CD4-positive, CD25-positive, alpha-beta regulatory T cell (primary cell): ENCODE measurements at regions not wholly inside any gene's neighbourhood (a gene's known extent, or its start where the extent isn't known, plus 50 kb on each side); places are given as distances from the start of the nearest gene placed in this dataset.

Source experiments
- ATAC-seq, 2 donors: fragments of 150-1000 bp; cut with Tn5 transposase; one replicate each; pipeline ENCODE4 v1.10.0; 2021; ENCODE audit warnings: low read depth in 2 of 2, moderate number of reproducible peaks in 2 of 2, moderate library complexity in 1 of 2
- DNase-seq, 3 donors: peaks; one replicate each; pipeline versions ENCODE4 v3.0.0 to v3.0.0-alpha.2; 2012 to 2022; ENCODE audit warnings: mixed read lengths in 1 of 3
- H3K27ac ChIP-seq: one replicate; pipeline ENCODE4 v1.7.0; 2013; ENCODE audit warnings: mild to moderate bottlenecking, low read length; ENCODE audit not compliant: insufficient read depth, poor library complexity, severe bottlenecking
- H3K27me3 ChIP-seq: one replicate; pipeline ENCODE4 v1.7.0; 2013; ENCODE audit warnings: low read length; ENCODE audit not compliant: control insufficient read depth, insufficient read depth
- H3K36me3 ChIP-seq: one replicate; pipeline ENCODE4 v1.7.0; 2013; ENCODE audit warnings: mild to moderate bottlenecking, low read length, moderate library complexity; ENCODE audit not compliant: control insufficient read depth, insufficient read depth
- H3K4me1 ChIP-seq: 2 replicates; pipeline ENCODE4 v1.7.0; 2013; ENCODE audit warnings: mild to moderate bottlenecking, low read length; ENCODE audit not compliant: insufficient read depth, control insufficient read depth, poor library complexity, severe bottlenecking
- H3K4me3 ChIP-seq: one replicate; pipeline ENCODE4 v1.7.0; 2013; ENCODE audit warnings: low read depth, mild to moderate bottlenecking, low read length, moderate library complexity
- H3K9me3 ChIP-seq, 2 experiments: 1 replicate in 1 of 2; 2 replicates in 1 of 2; pipeline ENCODE4 v1.7.0; 2013; ENCODE audit warnings: low read length in 2 of 2, mild to moderate bottlenecking in 1 of 2, moderate library complexity in 1 of 2; ENCODE audit not compliant: control insufficient read depth in 2 of 2
- H3K27ac Mint-ChIP-seq, 3 donors: one replicate each; pipeline ENCODE4 v1.8.0; 2020 to 2022; ENCODE audit warnings: mild to moderate bottlenecking in 3 of 3, mixed read lengths in 3 of 3, moderate library complexity in 2 of 3
- H3K27me3 Mint-ChIP-seq: one replicate; pipeline ENCODE4 v1.8.0; 2022; ENCODE audit warnings: mild to moderate bottlenecking, mixed read lengths
- H3K36me3 Mint-ChIP-seq: one replicate; pipeline ENCODE4 v1.8.0; 2020; ENCODE audit warnings: mixed read lengths
- H3K4me1 Mint-ChIP-seq, 4 donors: one replicate each; pipeline ENCODE4 v1.8.0; 2020 to 2022; ENCODE audit warnings: mixed read lengths in 4 of 4, mild to moderate bottlenecking in 1 of 4
- H3K4me3 Mint-ChIP-seq, 4 donors: one replicate each; pipeline ENCODE4 v1.8.0; 2020 to 2022; ENCODE audit warnings: mild to moderate bottlenecking in 4 of 4, mixed read lengths in 4 of 4, moderate library complexity in 3 of 4
- H3K9me3 Mint-ChIP-seq, 7 donors: one replicate each; pipeline ENCODE4 v1.8.0; 2020 to 2022; ENCODE audit warnings: mixed read lengths in 7 of 7, mild to moderate bottlenecking in 3 of 7, moderate library complexity in 2 of 7

- peaks cover 0 to 13% (median 3%) of the 10 kb centered on the region in 7 donors for H3K9me3 Mint-ChIP-seq
- H3K4me3 Mint-ChIP-seq = no peak overlapping the region
- no peak for ATAC-seq
- no peaks in the 10 kb centered on the region for H3K27me3 Mint-ChIP-seq
- Histone ChIP-seq H3K27me3 (no peaks in the 10 kb centered on the region), H3K9me3 (no peaks in the 10 kb centered on the region), H3K36me3 (no peaks in the 10 kb centered on the region), H3K27ac (no peak overlapping the region), H3K4me3 (no peak overlapping the region), H3K4me1 (no peaks in the 10 kb centered on the region)
- no peak for DNase-seq
- no peaks in the 10 kb centered on the region for H3K4me1 Mint-ChIP-seq
- H3K27ac Mint-ChIP-seq = no peak overlapping the region
- no peaks in the 10 kb centered on the region for H3K36me3 Mint-ChIP-seq
Observed at GRCh38 chr5:119862619-119863018, 233.3 kb downstream of the FAM170A start.

DNA sequence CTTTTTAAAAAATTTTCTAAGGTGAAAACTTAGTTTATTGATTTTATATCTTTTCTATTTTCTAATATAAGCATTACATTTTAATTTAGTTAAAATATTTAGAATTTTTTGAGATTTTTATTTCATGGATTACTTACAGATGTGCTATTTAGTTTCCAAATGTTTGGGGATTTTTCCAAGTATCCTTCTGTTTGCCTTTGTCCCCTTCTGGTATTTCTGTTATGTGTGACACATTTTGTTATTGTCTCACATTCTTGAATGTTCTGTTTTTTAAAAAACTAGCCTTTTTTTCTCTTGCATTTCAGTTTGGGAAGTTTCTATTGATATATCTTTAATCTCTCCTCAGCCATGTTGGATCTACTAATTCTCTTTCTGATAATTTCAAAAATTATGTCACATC lies 234.9 kb downstream of the FAM170A start:
- no peaks in the 10 kb centered on the region for H3K27me3 Mint-ChIP-seq
- Histone ChIP-seq H3K4me1 (no peaks in the 10 kb centered on the region), H3K36me3 (no peaks in the 10 kb centered on the region), H3K27ac (no peak overlapping the region), H3K9me3 (no peaks in the 10 kb centered on the region), H3K27me3 (no peaks in the 10 kb centered on the region), H3K4me3 (no peak overlapping the region)
- H3K27ac Mint-ChIP-seq = no peak overlapping the region
- H3K4me1 Mint-ChIP-seq = no peaks in the 10 kb centered on the region
- no peak for DNase-seq
- H3K36me3 Mint-ChIP-seq = no peaks in the 10 kb centered on the region
- ATAC-seq = no peak
- H3K9me3 Mint-ChIP-seq = peaks cover 0 to 10% (median 2%) of the 10 kb centered on the region in 7 donors
- H3K4me3 Mint-ChIP-seq = no peak overlapping the region

DNA sequence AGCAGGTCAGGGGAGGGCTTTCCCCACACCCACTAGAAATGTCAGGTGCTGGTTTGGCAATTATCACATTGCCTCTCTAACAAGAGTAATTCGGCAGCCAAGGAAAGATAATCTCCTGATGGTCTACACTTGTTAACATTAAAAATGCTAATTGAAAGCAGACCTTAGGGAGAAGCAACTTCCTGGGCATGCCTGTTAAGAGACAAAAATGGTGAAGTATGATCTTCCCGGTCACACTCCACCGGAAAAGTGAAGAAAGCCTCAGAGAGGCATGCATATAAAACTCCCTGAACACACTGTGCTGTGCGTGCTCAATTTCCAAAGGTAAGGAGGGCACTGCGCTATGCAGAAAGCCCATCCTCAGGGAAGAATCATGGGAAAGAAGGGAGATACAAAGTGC lies 244.3 kb downstream of the FAM170A start:
- H3K4me3 ChIP-seq = no peak overlapping the region

GRCh38 chr5:119876522-119876921 lies 247.2 kb downstream of the FAM170A start:
- Histone ChIP-seq H3K4me1 (no peaks in the 10 kb centered on the region), H3K4me3 (no peak overlapping the region), H3K27ac (no peak overlapping the region), H3K9me3 (no peaks in the 10 kb centered on the region), H3K27me3 (no peaks in the 10 kb centered on the region), H3K36me3 (no peaks in the 10 kb centered on the region)
- no peaks in the 10 kb centered on the region for H3K27me3 Mint-ChIP-seq
- no peaks in the 10 kb centered on the region for H3K36me3 Mint-ChIP-seq
- no peak for ATAC-seq
- no peak for DNase-seq
- no peak overlapping the region for H3K4me3 Mint-ChIP-seq
- H3K4me1 Mint-ChIP-seq = no peaks in the 10 kb centered on the region
- no peak overlapping the region for H3K27ac Mint-ChIP-seq
- H3K9me3 Mint-ChIP-seq = peaks cover 0 to 2% (median 1%) of the 10 kb centered on the region in 7 donors

More for the DNA sequence above, 244.3 kb downstream of the FAM170A start:
- Histone ChIP-seq H3K27me3 (no peaks in the 10 kb centered on the region), H3K27ac (no peak overlapping the region), H3K36me3 (no peaks in the 10 kb centered on the region), H3K9me3 (no peaks in the 10 kb centered on the region), H3K4me1 (no peaks in the 10 kb centered on the region)
- Mint-ChIP-seq H3K27me3 (no peaks in the 10 kb centered on the region), H3K4me3 (no peak overlapping the region), H3K4me1 (no peaks in the 10 kb centered on the region), H3K27ac (no peak overlapping the region), H3K9me3 (peaks cover 0 to 6% (median 2%) of the 10 kb centered on the region in 7 donors), H3K36me3 (no peaks in the 10 kb centered on the region)
- ATAC-seq (no peak), DNase-seq (no peak)

GRCh38 chr5:119878712-119879111 lies 249.4 kb downstream of the FAM170A start:
- H3K27me3 Mint-ChIP-seq = no peaks in the 10 kb centered on the region

DNA sequence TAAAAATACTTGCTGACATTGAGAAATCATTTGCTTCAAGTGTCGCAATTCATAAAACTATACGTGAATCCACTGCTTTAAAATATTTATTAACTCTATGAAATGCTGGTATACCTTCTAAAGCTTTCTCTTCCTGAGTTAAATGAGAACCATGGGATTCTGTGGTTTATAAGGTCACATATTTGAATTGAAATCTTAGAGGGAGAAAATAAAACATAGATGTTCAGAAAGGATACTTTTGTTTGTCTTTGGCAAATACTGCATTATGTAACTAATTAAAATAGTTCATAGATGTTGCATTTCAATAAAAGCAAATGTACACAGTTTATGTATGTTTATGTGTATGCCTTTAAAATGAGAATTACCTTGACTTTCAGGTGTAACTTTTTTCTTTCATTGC lies 250.1 kb downstream of the FAM170A start:
- no peak for DNase-seq
- H3K4me1 Mint-ChIP-seq = no peaks in the 10 kb centered on the region
- no peak for ATAC-seq

More at GRCh38 chr5:119878712-119879111, 249.4 kb downstream of the FAM170A start:
- H3K4me1 ChIP-seq = no peaks in the 10 kb centered on the region
- no peak overlapping the region for H3K4me3 ChIP-seq
- Mint-ChIP-seq H3K4me3 (no peak overlapping the region), H3K36me3 (no peaks in the 10 kb centered on the region), H3K4me1 (no peaks in the 10 kb centered on the region), H3K9me3 (peaks cover 0 to 2% (median 0%) of the 10 kb centered on the region in 7 donors), H3K27ac (no peak overlapping the region)
- no peaks in the 10 kb centered on the region for H3K36me3 ChIP-seq
- H3K27ac ChIP-seq = no peak overlapping the region
- no peaks in the 10 kb centered on the region for H3K9me3 ChIP-seq
- H3K27me3 ChIP-seq = no peaks in the 10 kb centered on the region
- ATAC-seq (no peak), DNase-seq (no peak)

DNA sequence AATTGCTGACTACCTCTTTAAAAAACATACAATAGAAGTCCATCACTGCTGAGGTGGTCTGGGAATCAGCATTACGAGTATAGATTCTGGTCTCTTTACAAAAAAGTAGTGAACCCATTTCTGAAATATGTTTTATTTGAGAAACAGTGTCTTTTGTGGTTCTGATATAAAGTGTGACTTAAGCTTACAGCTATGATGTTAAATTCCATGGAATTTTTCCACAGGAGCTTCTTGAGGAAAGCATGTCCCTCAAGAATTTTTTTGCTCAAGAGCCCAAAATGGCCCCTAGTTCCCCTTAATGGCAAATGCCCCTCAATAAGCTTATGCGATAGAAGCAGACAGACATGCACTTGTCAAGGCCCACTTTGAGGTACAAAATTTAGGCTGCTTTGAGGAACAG lies 265.7 kb downstream of the FAM170A start:
- Histone ChIP-seq H3K4me3 (no peak overlapping the region), H3K4me1 (no peaks in the 10 kb centered on the region), H3K27me3 (no peaks in the 10 kb centered on the region), H3K9me3 (no peaks in the 10 kb centered on the region), H3K27ac (no peak overlapping the region), H3K36me3 (no peaks in the 10 kb centered on the region)
- Mint-ChIP-seq H3K4me1 (no peaks in the 10 kb centered on the region), H3K27ac (no peak overlapping the region), H3K27me3 (no peaks in the 10 kb centered on the region), H3K9me3 (peaks cover 0 to 4% (median 0%) of the 10 kb centered on the region in 7 donors), H3K36me3 (no peaks in the 10 kb centered on the region), H3K4me3 (no peak overlapping the region)
- DNase-seq (no peak), ATAC-seq (no peak)

More for the DNA sequence above, 250.1 kb downstream of the FAM170A start:
- no peak overlapping the region for H3K27ac Mint-ChIP-seq
- no peaks in the 10 kb centered on the region for H3K36me3 Mint-ChIP-seq
- no peaks in the 10 kb centered on the region for H3K9me3 ChIP-seq
- peaks cover 0 to 2% (median 0%) of the 10 kb centered on the region in 7 donors for H3K9me3 Mint-ChIP-seq
- H3K4me3 Mint-ChIP-seq = no peak overlapping the region
- no peaks in the 10 kb centered on the region for H3K27me3 ChIP-seq
- H3K4me3 ChIP-seq = no peak overlapping the region
- H3K4me1 ChIP-seq = no peaks in the 10 kb centered on the region
- H3K36me3 ChIP-seq = no peaks in the 10 kb centered on the region
- H3K27me3 Mint-ChIP-seq = no peaks in the 10 kb centered on the region
- H3K27ac ChIP-seq = no peak overlapping the region

GRCh38 chr5:119896826-119897536 lies 267.6 kb downstream of the FAM170A start:
- Mint-ChIP-seq H3K36me3 (no peaks in the 10 kb centered on the region), H3K4me1 (no peaks in the 10 kb centered on the region), H3K27ac (no peak overlapping the region), H3K27me3 (no peaks in the 10 kb centered on the region), H3K9me3 (peaks cover 0 to 4% (median 0%) of the 10 kb centered on the region in 7 donors), H3K4me3 (no peak overlapping the region)
- ATAC-seq (no peak), DNase-seq (no peak)
- no peaks in the 10 kb centered on the region for H3K27me3 ChIP-seq
- H3K4me3 ChIP-seq = no peak overlapping the region
- H3K27ac ChIP-seq = no peak overlapping the region
- no peaks in the 10 kb centered on the region for H3K9me3 ChIP-seq
- no peaks in the 10 kb centered on the region for H3K36me3 ChIP-seq
- H3K4me1 ChIP-seq = no peaks in the 10 kb centered on the region
